ENCODE measurements at regions not wholly inside any gene's neighbourhood (a gene's known extent, or its start where the extent isn't known, plus 50 kb on each side); places are given as distances from the start of the nearest gene placed in this dataset.

- Mint-ChIP-seq H3K4me1 (ENCODE audit: low read depth, unreplicated experiment) (peaks cover 2% of the 10 kb centered on the region), H3K9me3 (ENCODE audit: unreplicated experiment) (no peaks in the 10 kb centered on the region), H3K27me3 (ENCODE audit: unreplicated experiment) (peaks cover 2% of the 10 kb centered on the region), H3K36me3 (ENCODE audit: unreplicated experiment) (no peaks in the 10 kb centered on the region), H3K27ac (ENCODE audit: unreplicated experiment) (no peak overlapping the region), H3K4me3 (ENCODE audit: unreplicated experiment) (no peak overlapping the region)
- DNase-seq, result no peak
- TF ChIP-seq CTCF (IDR thresholded peaks at IDR 0.05; ENCODE audit: partially characterized antibody, unreplicated experiment), result no peak
Measured at GRCh38 chr5:5810461-5810860, 388.0 kb downstream of the ICE1 start.

GRCh38 chr5:5805916-5806315 is 383.4 kb downstream of the ICE1 start:
- H3K9me3 Mint-ChIP-seq (ENCODE audit: unreplicated experiment), result no peaks in the 10 kb centered on the region
- H3K36me3 Mint-ChIP-seq (ENCODE audit: unreplicated experiment), result peaks cover 5% of the 10 kb centered on the region
- no peak for DNase-seq
- TF ChIP-seq CTCF (IDR thresholded peaks at IDR 0.05; ENCODE audit: partially characterized antibody, unreplicated experiment), result no peak
- no peak overlapping the region for H3K4me3 Mint-ChIP-seq (ENCODE audit: unreplicated experiment)
- H3K4me1 Mint-ChIP-seq (ENCODE audit: low read depth, unreplicated experiment), result no peaks in the 10 kb centered on the region
- no peaks in the 10 kb centered on the region for H3K27me3 Mint-ChIP-seq (ENCODE audit: unreplicated experiment)
- no peak overlapping the region for H3K27ac Mint-ChIP-seq (ENCODE audit: unreplicated experiment)

- Mint-ChIP-seq H3K9me3 (ENCODE audit: unreplicated experiment) (no peaks in the 10 kb centered on the region), H3K27me3 (ENCODE audit: unreplicated experiment) (no peaks in the 10 kb centered on the region), H3K36me3 (ENCODE audit: unreplicated experiment) (peaks cover 5% of the 10 kb centered on the region), H3K27ac (ENCODE audit: unreplicated experiment) (no peak overlapping the region), H3K4me3 (ENCODE audit: unreplicated experiment) (no peak overlapping the region), H3K4me1 (ENCODE audit: low read depth, unreplicated experiment) (no peaks in the 10 kb centered on the region)
- no peak for TF ChIP-seq CTCF (IDR thresholded peaks at IDR 0.05; ENCODE audit: partially characterized antibody, unreplicated experiment)
- DNase-seq, result no peak
Measured at GRCh38 chr5:5804478-5805233, 382.2 kb downstream of the ICE1 start.

DNA sequence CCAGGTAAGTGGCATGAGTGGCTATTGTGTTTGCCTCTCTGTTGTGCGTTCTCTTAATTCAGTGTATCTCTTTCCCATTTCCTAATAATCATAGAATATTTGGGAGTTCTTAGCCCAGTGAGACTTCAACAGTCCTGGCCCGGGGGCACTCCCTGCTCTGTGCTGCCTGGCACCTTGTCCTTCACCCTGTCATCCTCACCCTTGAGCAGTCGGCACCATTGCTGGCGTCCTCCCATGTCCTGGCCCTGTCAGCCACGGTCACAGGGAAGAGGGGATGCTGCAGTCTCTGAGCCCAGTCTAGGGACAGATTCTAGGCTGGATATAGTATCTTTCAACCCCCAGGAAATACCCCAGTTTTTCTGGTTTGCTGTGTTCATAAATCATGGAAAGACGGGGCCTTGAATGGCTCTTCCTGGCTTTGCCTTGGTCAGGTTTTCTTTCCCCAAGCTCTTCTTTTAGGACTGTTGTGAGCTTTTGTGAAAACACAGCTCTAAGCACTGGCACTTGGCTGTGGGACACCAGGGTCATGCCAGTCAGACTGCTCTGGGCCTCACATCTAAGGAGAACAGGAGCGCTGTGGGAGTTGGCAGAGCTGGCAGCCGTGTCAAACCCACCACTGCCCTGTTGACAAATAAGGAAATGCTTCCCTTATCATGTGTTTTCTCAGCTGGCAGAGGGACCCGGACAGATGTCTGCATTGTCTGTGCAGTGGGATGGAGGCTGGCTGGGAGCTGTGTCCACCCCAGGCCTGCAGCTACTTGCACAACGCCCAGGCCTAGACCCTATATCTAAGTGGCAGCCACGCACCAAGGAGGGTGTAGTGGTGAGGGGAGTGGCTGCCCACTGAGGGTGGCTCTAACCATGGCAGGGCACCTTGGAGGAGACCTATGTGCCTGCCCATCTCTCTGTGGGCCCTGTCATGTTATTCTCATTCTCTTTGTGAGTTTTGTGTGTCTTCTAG is 378.6 kb downstream of the ICE1 start:
- no peak overlapping the region for H3K27ac Mint-ChIP-seq (ENCODE audit: unreplicated experiment)
- peaks cover 3% of the 10 kb centered on the region for H3K27me3 Mint-ChIP-seq (ENCODE audit: unreplicated experiment)
- peaks cover 2% of the 10 kb centered on the region for H3K4me1 Mint-ChIP-seq (ENCODE audit: low read depth, unreplicated experiment)
- TF ChIP-seq CTCF (IDR thresholded peaks at IDR 0.05; ENCODE audit: partially characterized antibody, unreplicated experiment), result no peak
- no peak overlapping the region for H3K4me3 Mint-ChIP-seq (ENCODE audit: unreplicated experiment)
- H3K9me3 Mint-ChIP-seq (ENCODE audit: unreplicated experiment), result no peaks in the 10 kb centered on the region
- no peak for DNase-seq
- peaks cover 5% of the 10 kb centered on the region for H3K36me3 Mint-ChIP-seq (ENCODE audit: unreplicated experiment)

All from glutamatergic neuron (in vitro differentiated cells).